A549 (cell line): ENCODE measurements at regions not wholly inside any gene's neighbourhood (a gene's known extent, or its start where the extent isn't known, plus 50 kb on each side); places are given as distances from the start of the nearest gene placed in this dataset.

Source experiments
- ATAC-seq, 2 experiments: fragments of 200-7000 bp in 1 of 2; fragments of >200 bp in 1 of 2; cut with Nextera tagmentation in 1 of 2; cut with Tn5 transposase in 1 of 2; 3 replicates each; pipeline versions ENCODE4 v1.8.0 to v1.9.1; 2018 to 2020; ENCODE audit warnings: mild to moderate bottlenecking in 1 of 2, moderate library complexity in 1 of 2
- CTCF ChIA-PET: fragments of 300-600 bp; sonication (Branson Sonifier 250); formaldehyde crosslinking; extraction: SDS; loops from one replicate; lab custom pipeline; 2021; ENCODE audit warnings: antibody characterized with exemption, inconsistent platforms; lab: Yijun Ruan, JAX
- POLR2A ChIA-PET: fragments of 350-600 bp; formaldehyde crosslinking; extraction: SDS; loops from one replicate; lab custom pipeline; 2021; ENCODE audit warnings: antibody characterized with exemption, inconsistent platforms; lab: Yijun Ruan, JAX
- DNase-seq, 2 experiments: peaks; one replicate each; pipeline versions ENCODE4 v3.0.0 to v3.0.0-alpha.2; 2011 to 2016; ENCODE audit warnings: low read depth in 1 of 2, low spot score in 1 of 2
- FAIRE-seq: peaks from 2 replicates; lab custom pipeline; 2011; peaks lifted over from hg19 to GRCh38; lab: Jason Lieb, UNC
- H3K27ac ChIP-seq, 2 experiments: fragments of >200 bp; sonication (Bioruptor Twin); formaldehyde crosslinking; 3 replicates each; pipeline ENCODE4 v1.5.1; 2016 to 2017
- H3K4me1 ChIP-seq: fragments of >200 bp; sonication (Bioruptor Twin); formaldehyde crosslinking; 3 replicates; pipeline ENCODE4 v1.6.1; 2016
- H3K4me2 ChIP-seq: fragments of >200 bp; sonication (Bioruptor Twin); formaldehyde crosslinking; 3 replicates; pipeline ENCODE4 v1.6.1; 2016
- H3K4me3 ChIP-seq: fragments of >200 bp; sonication (Bioruptor Twin); formaldehyde crosslinking; 3 replicates; pipeline ENCODE4 v1.5.1; 2016
- H3K9me3 ChIP-seq: fragments of >200 bp; sonication (Bioruptor Twin); formaldehyde crosslinking; 3 replicates; pipeline ENCODE4 v1.6.1; 2016
- ATOH8 ChIP-seq: fragments of 250-450 bp; sonication (Bioruptor Pico); IDR thresholded peaks from 2 replicates; pipeline ENCODE4 v1.5.0; 2020; ENCODE audit warnings: low read depth, mild to moderate bottlenecking, moderate library complexity
- BHLHE40 ChIP-seq: IDR thresholded peaks from 2 replicates; pipeline ENCODE4 v1.6.1; 2012; ENCODE audit warnings: low read depth, low read length, inconsistent platforms
- CBX2 ChIP-seq: fragments of 200-600 bp; sonication (generic); IDR thresholded peaks from 2 replicates; pipeline ENCODE4 v1.6.1; 2016; ENCODE audit warnings: low read depth, mild to moderate bottlenecking, borderline replicate concordance
- CBX8 ChIP-seq: fragments of 200-600 bp; sonication (generic); IDR thresholded peaks from 2 replicates; pipeline ENCODE4 v1.6.1; 2016
- EHMT2 ChIP-seq: fragments of 200-600 bp; sonication (generic); IDR thresholded peaks from 2 replicates; pipeline ENCODE4 v1.6.1; 2016; ENCODE audit warnings: antibody characterized with exemption, low read depth, mild to moderate bottlenecking, moderate library complexity
- EP300 ChIP-seq, 2 experiments: fragments of >200 bp; sonication (Bioruptor Twin); formaldehyde crosslinking; IDR thresholded peaks; 2 replicates in 1 of 2; 3 replicates in 1 of 2; pipeline ENCODE4 v1.6.1; 2016 to 2017
- FOSB ChIP-seq: fragments of 250-450 bp; sonication (Bioruptor Pico); IDR thresholded peaks from 2 replicates; pipeline ENCODE4 v1.5.0; 2020; ENCODE audit warnings: mild to moderate bottlenecking, moderate library complexity
- HMGXB4 ChIP-seq: fragments of 250-450 bp; sonication (Bioruptor Pico); IDR thresholded peaks from 2 replicates; pipeline ENCODE4 v1.5.0; 2021; ENCODE audit warnings: mild to moderate bottlenecking, moderate library complexity, borderline replicate concordance
- HOXA7 ChIP-seq: fragments of 250-450 bp; sonication (Bioruptor Pico); IDR thresholded peaks from 2 replicates; pipeline ENCODE4 v1.5.0; 2020; ENCODE audit warnings: mild to moderate bottlenecking, moderate library complexity
- HOXB13 ChIP-seq: fragments of 250-450 bp; sonication (Bioruptor Pico); IDR thresholded peaks from 2 replicates; pipeline ENCODE4 v1.5.0; 2020; ENCODE audit warnings: low read depth, mild to moderate bottlenecking, moderate library complexity
- HOXB5 ChIP-seq: fragments of 250-450 bp; sonication (Bioruptor Pico); IDR thresholded peaks from 2 replicates; pipeline ENCODE4 v1.5.0; 2020; ENCODE audit warnings: mild to moderate bottlenecking, moderate library complexity
- JUN ChIP-seq, 2 experiments: fragments of >200 bp; sonication (Bioruptor Twin); formaldehyde crosslinking; IDR thresholded peaks; 2 replicates in 1 of 2; 3 replicates in 1 of 2; pipeline ENCODE4 v1.6.1; 2016 to 2017
- JUNB ChIP-seq: fragments of >200 bp; sonication (Bioruptor Twin); formaldehyde crosslinking; IDR thresholded peaks from 2 replicates; pipeline ENCODE4 v1.6.1; 2016
- KDM1A ChIP-seq: fragments of 200-600 bp; sonication (generic); IDR thresholded peaks from 2 replicates; pipeline ENCODE4 v1.6.1; 2016; ENCODE audit warnings: low read depth, mild to moderate bottlenecking
- KDM5A ChIP-seq: fragments of 200-600 bp; sonication (generic); IDR thresholded peaks from 2 replicates; pipeline ENCODE4 v1.6.1; 2016; ENCODE audit warnings: antibody characterized with exemption, mild to moderate bottlenecking
- MAZ ChIP-seq: fragments of 150-350 bp; IDR thresholded peaks from 2 replicates; pipeline ENCODE4 v1.6.1; 2014; ENCODE audit warnings: antibody characterized with exemption, low read depth, low read length, borderline replicate concordance
- MYC ChIP-seq: IDR thresholded peaks from 2 replicates; pipeline ENCODE4 v1.6.1; 2012; ENCODE audit warnings: mild to moderate bottlenecking, inconsistent platforms, low read length, improper control_type of control experiment, borderline replicate concordance
- NPAS2 ChIP-seq: fragments of 250-450 bp; sonication (Bioruptor Pico); IDR thresholded peaks from 2 replicates; pipeline ENCODE4 v1.8.0; 2022; ENCODE audit warnings: mild to moderate bottlenecking, moderate library complexity, borderline replicate concordance
- NR3C1 ChIP-seq: fragments of >200 bp; sonication (Bioruptor Twin); formaldehyde crosslinking; IDR thresholded peaks from 3 replicates; pipeline ENCODE4 v1.6.1; 2017
- PHF8 ChIP-seq: fragments of 200-600 bp; sonication (generic); IDR thresholded peaks from 2 replicates; pipeline ENCODE4 v1.6.1; 2016; ENCODE audit warnings: low read depth, mild to moderate bottlenecking, antibody characterized with exemption, moderate library complexity, borderline replicate concordance
- POLR2A ChIP-seq: IDR thresholded peaks from 2 replicates; pipeline ENCODE4 v1.6.1; 2012; ENCODE audit warnings: mild to moderate bottlenecking, low read length
- RAD21 ChIP-seq, 2 experiments: fragments of >200 bp in 1 of 2; sonication (Bioruptor Twin) in 1 of 2; formaldehyde crosslinking in 1 of 2; IDR thresholded peaks in 1 of 2; conservative IDR thresholded peaks in 1 of 2; 2 replicates in 1 of 2; 3 replicates in 1 of 2; pipeline ENCODE4 v1.6.1; 2012 to 2018; ENCODE audit warnings: inconsistent platforms in 1 of 2
- RARB ChIP-seq: fragments of 250-450 bp; sonication (Bioruptor Pico); IDR thresholded peaks from 2 replicates; pipeline ENCODE4 v1.8.0; 2021; ENCODE audit warnings: mild to moderate bottlenecking, moderate library complexity
- REST ChIP-seq: fragments of 200-600 bp; sonication (generic); IDR thresholded peaks from 2 replicates; pipeline ENCODE4 v1.6.1; 2016; ENCODE audit warnings: antibody characterized with exemption, mild to moderate bottlenecking, moderate library complexity
- RFX5 ChIP-seq: fragments of 450-650 bp; IDR thresholded peaks from 2 replicates; pipeline ENCODE4 v1.7.1; 2014; ENCODE audit warnings: antibody characterized with exemption, mild to moderate bottlenecking, moderate library complexity
- RNF2 ChIP-seq: fragments of 200-600 bp; sonication (generic); IDR thresholded peaks from 2 replicates; pipeline ENCODE4 v1.6.1; 2016; ENCODE audit warnings: low read depth, mild to moderate bottlenecking, antibody characterized with exemption, moderate library complexity, borderline replicate concordance
- SMC3 ChIP-seq: fragments of >200 bp; sonication (Bioruptor Twin); formaldehyde crosslinking; IDR thresholded peaks from 3 replicates; pipeline ENCODE4 v1.6.1; 2018; ENCODE audit warnings: inconsistent platforms
- SREBF2 ChIP-seq: fragments of 450-650 bp; IDR thresholded peaks from 2 replicates; pipeline ENCODE4 v1.6.1; 2014; ENCODE audit warnings: mild to moderate bottlenecking, moderate library complexity
- ZFP36 ChIP-seq: fragments of 450-650 bp; IDR thresholded peaks from 2 replicates; pipeline ENCODE4 v1.6.1; 2014; ENCODE audit warnings: borderline replicate concordance; ENCODE audit not compliant: partially characterized antibody
- ZSCAN20 ChIP-seq: fragments of 250-450 bp; sonication (Bioruptor Pico); IDR thresholded peaks from 2 replicates; pipeline ENCODE4 v1.8.0; 2022; ENCODE audit warnings: mild to moderate bottlenecking, moderate library complexity
- WGBS: methylation state at CpG from one replicate; pipeline ENCODE4 v1.1.6; 2017; ENCODE audit errors: missing lambda C conversion rate; 5-methylcytosine and 5-hydroxymethylcytosine counted together
- TF ChIP-seq, protein P1 (sequence below): fragments of 450-650 bp; IDR thresholded peaks from 2 replicates; pipeline ENCODE4 v1.6.1; 2014; ENCODE audit warnings: antibody characterized with exemption
- TF ChIP-seq, protein P2 (sequence below): fragments of 150-350 bp; IDR thresholded peaks from 2 replicates; pipeline ENCODE4 v1.6.1; 2014; ENCODE audit warnings: low read depth, mild to moderate bottlenecking, low read length
- TF ChIP-seq, protein P3 (sequence below): IDR thresholded peaks from 2 replicates; pipeline ENCODE4 v1.6.1; 2012

GRCh38 chr11:15835788-15836411 is 520.4 kb downstream of the SOX6 start:
- H3K4me2 ChIP-seq: no peak overlapping the region
- FAIRE-seq: no peak
- 78% methylated on average over 7 of the region's 7 CpGs for WGBS

DNA sequence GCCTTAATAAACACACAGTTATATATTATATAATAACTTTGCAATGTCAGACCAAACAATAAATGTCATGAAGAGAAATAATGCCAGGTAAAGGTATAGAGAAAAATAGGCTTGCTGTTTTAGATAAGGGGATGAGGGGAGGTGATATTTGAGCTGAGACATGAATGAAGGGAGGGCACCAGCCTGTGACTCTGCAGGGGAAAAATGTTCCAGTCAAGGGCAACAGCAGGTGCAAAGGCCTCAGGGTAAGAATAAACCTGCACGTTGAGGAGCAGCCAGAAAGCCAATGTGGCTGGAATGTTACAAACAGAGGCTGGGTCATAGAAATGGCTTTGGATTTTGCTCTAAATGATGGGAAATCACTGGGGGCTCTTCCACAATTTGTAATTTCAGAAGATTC is 519.6 kb downstream of the SOX6 start:
- FAIRE-seq (no peak), ATAC-seq (no peak), DNase-seq (no peak)
- H3K9me3 ChIP-seq: no peaks in the 10 kb centered on the region
- H3K4me3 ChIP-seq: no peak overlapping the region
- no peaks in the 10 kb centered on the region for H3K4me1 ChIP-seq
- H3K4me2 ChIP-seq: no peak overlapping the region
- 5% methylated on average over 1 of the region's 1 CpG for WGBS
- CTCF ChIA-PET: interaction anchor here (1.7 kb wide), 1 partner anchor 17 kb away, joined by 5 read pairs; no protein-coding TSS in a partner anchor
- POLR2A ChIA-PET: no interaction called here
- H3K27ac ChIP-seq: no peak overlapping the region
- TF ChIP-seq PHF8 (no peak), MYC (no peak), FOSB (CRISPR knock-in tag) (no peak), KDM1A (no peak), RARB (no peak), POLR2A (no peak), ATOH8 (CRISPR knock-in tag) (no peak), ZFP36 (no peak), JUNB (no peak), MAZ (no peak), RAD21 (conservative IDR thresholded peaks at IDR 0.05 in 1 of 2, IDR thresholded peaks at IDR 0.05 in 1 of 2) (no peak), ZSCAN20 (no peak), RFX5 (no peak), HMGXB4 (no peak)
- TF ChIP-seq, protein P1, sequence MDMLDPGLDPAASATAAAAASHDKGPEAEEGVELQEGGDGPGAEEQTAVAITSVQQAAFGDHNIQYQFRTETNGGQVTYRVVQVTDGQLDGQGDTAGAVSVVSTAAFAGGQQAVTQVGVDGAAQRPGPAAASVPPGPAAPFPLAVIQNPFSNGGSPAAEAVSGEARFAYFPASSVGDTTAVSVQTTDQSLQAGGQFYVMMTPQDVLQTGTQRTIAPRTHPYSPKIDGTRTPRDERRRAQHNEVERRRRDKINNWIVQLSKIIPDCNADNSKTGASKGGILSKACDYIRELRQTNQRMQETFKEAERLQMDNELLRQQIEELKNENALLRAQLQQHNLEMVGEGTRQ: no peak
- TF ChIP-seq, protein P2, sequence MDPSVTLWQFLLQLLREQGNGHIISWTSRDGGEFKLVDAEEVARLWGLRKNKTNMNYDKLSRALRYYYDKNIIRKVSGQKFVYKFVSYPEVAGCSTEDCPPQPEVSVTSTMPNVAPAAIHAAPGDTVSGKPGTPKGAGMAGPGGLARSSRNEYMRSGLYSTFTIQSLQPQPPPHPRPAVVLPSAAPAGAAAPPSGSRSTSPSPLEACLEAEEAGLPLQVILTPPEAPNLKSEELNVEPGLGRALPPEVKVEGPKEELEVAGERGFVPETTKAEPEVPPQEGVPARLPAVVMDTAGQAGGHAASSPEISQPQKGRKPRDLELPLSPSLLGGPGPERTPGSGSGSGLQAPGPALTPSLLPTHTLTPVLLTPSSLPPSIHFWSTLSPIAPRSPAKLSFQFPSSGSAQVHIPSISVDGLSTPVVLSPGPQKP: no peak

More at GRCh38 chr11:15835788-15836411, 520.4 kb downstream of the SOX6 start:
- CTCF ChIA-PET: interaction anchor here (1.7 kb wide), 2 partner anchors 16 to 66 kb away, joined by 5 to 6 read pairs; no protein-coding TSS in a partner anchor
- DNase-seq (no peak), ATAC-seq (no peak)
- no peaks in the 10 kb centered on the region for H3K4me1 ChIP-seq
- H3K9me3 ChIP-seq: no peaks in the 10 kb centered on the region
- POLR2A ChIA-PET: no interaction called here
- H3K4me3 ChIP-seq: no peak overlapping the region
- H3K27ac ChIP-seq: no peak overlapping the region
- TF ChIP-seq JUN (IDR thresholded peaks at IDR 0.05) (no peak), NR3C1 (no peak), RNF2 (no peak), CBX2 (no peak), HOXA7 (CRISPR knock-in tag) (no peak), BHLHE40 (no peak), CBX8 (no peak), KDM5A (no peak), HOXB13 (CRISPR knock-in tag) (no peak), MYC (no peak), NPAS2 (CRISPR knock-in tag) (no peak), SREBF2 (no peak), HOXB5 (no peak), ZFP36 (no peak), PHF8 (no peak), EHMT2 (no peak), EP300 (IDR thresholded peaks at IDR 0.05) (no peak), SMC3 (no peak), REST (no peak)
- TF ChIP-seq, protein P3, sequence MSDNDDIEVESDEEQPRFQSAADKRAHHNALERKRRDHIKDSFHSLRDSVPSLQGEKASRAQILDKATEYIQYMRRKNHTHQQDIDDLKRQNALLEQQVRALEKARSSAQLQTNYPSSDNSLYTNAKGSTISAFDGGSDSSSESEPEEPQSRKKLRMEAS: no peak
- TF ChIP-seq, all 56 proteins: peak for 0
